ENCODE measurements at regions not wholly inside any gene's neighbourhood (a gene's known extent, or its start where the extent isn't known, plus 50 kb on each side); places are given as distances from the start of the nearest gene placed in this dataset.

DNA sequence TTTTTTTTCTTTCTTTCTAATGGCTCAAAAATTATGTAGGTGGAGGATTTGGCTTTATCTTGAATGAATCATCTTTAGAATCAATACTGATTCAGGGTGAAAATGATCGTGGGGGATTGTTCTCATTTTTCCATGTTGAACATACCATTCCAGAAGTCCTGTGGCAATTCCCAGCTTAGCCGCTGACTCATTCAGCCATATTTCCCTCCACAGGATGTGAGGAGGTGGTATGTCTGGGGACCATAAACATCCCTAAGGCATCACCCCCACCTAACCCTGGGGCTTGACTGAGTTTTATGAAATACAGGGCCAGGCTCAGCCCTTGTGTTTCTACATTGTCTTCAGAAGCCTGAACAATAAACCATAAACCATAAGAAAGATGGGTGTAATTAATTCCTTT lies 92.7 kb upstream of the FN1 start:
- DNase-seq: peak; percentile 96

DNA sequence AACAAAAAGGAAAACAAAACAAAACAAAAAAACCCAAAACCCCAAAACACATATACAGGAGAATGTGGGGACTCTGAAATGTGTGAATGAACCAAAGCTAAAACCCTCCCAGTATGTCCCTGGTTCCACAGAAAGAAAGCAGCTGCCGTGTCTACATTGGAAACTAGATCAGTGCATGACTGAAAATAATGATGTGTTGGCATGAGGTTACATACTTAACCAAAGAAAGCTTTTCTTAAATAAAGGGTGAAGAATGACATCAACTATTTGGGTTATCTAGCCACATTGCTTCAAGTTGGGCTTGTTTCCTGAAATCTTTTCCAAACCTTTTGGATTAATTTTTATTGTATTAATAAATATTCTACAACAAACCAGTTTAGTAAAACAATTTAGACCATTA lies 91.9 kb upstream of the FN1 start:
- no peak for DNase-seq

GRCh38 chr2:215526341-215526740 lies 90.5 kb upstream of the FN1 start:
- no peak for DNase-seq

GRCh38 chr2:215522237-215522636 lies 86.4 kb upstream of the FN1 start:
- no peak for DNase-seq

DNA sequence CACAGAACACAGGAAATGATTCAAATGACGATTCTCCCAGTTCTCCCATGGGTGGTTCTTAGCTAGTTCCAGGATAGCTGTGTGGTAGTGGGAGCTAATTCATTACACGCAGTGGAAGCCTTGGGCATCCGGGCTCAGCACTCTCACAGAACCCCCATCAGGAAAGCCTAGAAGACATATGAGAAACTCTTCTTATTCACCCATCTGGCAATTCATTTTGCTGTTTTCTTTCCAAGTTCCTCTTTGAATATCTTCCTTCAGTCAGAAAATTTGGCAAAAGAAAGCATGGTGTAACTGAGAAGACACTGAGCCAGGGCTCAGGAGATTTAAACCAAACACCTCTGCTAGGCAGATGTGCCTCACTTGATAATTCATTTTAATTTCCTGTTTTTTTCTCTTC lies 85.2 kb upstream of the FN1 start:
- no peak for DNase-seq

- DNase-seq: no peak
These were observed 81.5 kb upstream of the FN1 start for GRCh38 chr2:215517391-215517790.

- no peak for DNase-seq
These were observed 78.6 kb upstream of the FN1 start for GRCh38 chr2:215514516-215514915.

GRCh38 chr2:215511454-215512346 lies 75.8 kb upstream of the FN1 start:
- DNase-seq: no peak

- no peak for DNase-seq
These were observed 72.0 kb upstream of the FN1 start for GRCh38 chr2:215507836-215508235.

GRCh38 chr2:215507136-215507535 lies 71.3 kb upstream of the FN1 start:
- DNase-seq: no peak

- no peak for DNase-seq
These were observed 70.7 kb upstream of the FN1 start for GRCh38 chr2:215506604-215506990.

- DNase-seq: peak; percentile 28
These were observed 69.3 kb upstream of the FN1 start for GRCh38 chr2:215505044-215505786.

DNA sequence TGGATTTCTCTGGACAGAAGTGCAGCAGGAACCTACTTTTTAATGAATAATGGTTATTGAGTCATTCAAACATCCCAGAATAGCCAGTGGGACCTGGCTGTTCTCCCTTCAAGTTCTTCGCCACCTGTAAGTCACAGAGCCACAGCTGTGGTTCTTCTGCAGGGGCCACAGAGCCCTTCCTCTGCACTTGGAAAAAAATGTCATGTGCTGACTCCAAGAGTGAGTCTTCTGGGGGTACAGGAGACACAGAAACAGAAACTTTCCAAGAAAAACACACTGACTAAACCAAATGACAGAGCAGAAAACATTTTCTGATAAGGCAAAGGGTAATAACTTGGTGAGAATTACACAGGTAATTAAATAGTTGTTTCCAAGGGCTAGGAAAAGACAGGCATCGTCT lies 68.7 kb upstream of the FN1 start:
- no peak for DNase-seq

- no peak for DNase-seq
These were observed 67.5 kb upstream of the FN1 start for GRCh38 chr2:215503381-215503780.

DNA sequence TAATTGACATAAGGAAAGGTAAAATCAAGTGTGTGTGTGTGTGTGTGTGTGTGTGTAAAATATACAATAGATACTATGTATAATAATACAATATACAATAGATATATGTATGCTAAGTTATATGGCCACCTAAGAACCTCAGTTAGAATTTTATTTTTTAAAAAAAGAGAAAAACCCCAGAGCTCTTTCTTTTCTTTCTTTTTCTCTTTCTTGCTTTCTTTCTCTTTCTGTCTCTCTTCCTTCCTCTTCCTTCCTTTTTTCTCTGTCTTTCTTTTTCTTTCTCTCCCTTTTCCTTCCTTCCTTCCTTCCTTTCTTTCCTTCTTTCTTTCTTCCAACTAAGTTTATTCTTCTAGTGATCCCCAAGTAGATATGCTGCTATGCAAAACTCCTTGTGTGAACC lies 64.6 kb upstream of the FN1 start:
- DNase-seq: no peak

DNA sequence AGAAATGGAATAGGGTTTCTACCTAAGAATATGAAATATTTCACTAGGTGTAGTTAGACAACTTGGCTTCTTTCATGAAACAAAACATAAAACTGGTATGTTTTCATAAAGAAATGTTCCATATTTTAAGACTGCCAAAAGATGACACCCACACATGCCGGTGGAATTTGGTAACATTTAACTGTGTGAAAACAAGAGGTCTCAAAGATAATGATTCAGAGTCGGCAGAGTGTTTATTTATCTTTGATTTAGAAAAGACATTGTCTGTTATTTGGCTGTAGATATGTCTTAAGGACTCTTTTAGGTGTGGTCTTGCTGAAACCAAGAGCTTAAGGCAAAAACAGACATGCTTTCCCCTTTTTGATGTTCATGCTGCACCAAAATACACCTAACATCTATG lies 63.5 kb upstream of the FN1 start:
- DNase-seq: no peak

DNA sequence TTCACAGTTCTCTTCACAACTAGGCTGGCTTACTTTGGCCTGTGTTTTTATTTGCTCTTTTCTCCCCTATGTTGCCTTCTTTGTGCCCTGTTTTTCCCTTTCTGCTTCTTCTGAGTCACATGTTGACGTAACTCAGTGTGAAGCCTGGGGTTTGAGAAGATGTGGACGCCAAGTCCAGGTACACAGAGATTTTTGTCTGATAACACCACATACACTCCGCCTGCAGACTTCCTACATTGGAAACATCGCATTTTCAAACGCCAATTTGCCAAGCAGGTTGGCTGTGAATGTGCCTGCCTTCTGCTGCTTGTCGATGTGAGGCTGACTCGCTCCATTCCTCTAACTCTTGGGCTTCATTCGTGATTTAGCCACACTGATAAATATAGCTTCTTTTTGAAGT lies 62.6 kb upstream of the FN1 start:
- peak; percentile 13 for DNase-seq

GRCh38 chr2:215493376-215493775 lies 57.5 kb upstream of the FN1 start:
- no peak for DNase-seq

GRCh38 chr2:215489288-215489848 lies 53.5 kb upstream of the FN1 start:
- DNase-seq: no peak

- no peak for DNase-seq
These were observed 51.1 kb upstream of the FN1 start for GRCh38 chr2:215487002-215487372.

- no peak for DNase-seq
These were observed 50.6 kb upstream of the FN1 start for GRCh38 chr2:215486291-215487001.
